Adrenal gland (tissue), 9 donors: ENCODE measurements at regions not wholly inside any gene's neighbourhood (a gene's known extent, or its start where the extent isn't known, plus 50 kb on each side); places are given as distances from the start of the nearest gene placed in this dataset.

Experiments
- DNase-seq, 7 donors: peaks; one replicate each; pipeline ENCODE4 v3.0.0-alpha.2; 2019 to 2020
- H3K27ac ChIP-seq, 5 donors: fragments of 200-600 bp; sonication (generic) in 4 of 5; 1 replicate in 3 of 5; 2 replicates in 2 of 5; pipeline versions ENCODE4 v1.5.1 to v1.8.0; 2016 to 2020; ENCODE audit warnings: mild to moderate bottlenecking in 1 of 5
- H3K27me3 ChIP-seq: fragments of 200-600 bp; 2 replicates; pipeline ENCODE4 v1.8.0; 2021
- H3K36me3 ChIP-seq, 2 donors: fragments of 200-600 bp; replicated peaks in 1 of 2; 1 replicate in 1 of 2; 2 replicates in 1 of 2; pipeline versions ENCODE4 v1.5.1 to v1.8.0; 2018 to 2022
- H3K4me1 ChIP-seq, 2 donors: fragments of 200-600 bp; replicated peaks in 1 of 2; 1 replicate in 1 of 2; 2 replicates in 1 of 2; pipeline versions ENCODE4 v1.5.1 to v1.8.0; 2018 to 2021
- H3K4me3 ChIP-seq, 4 donors: fragments of 200-600 bp; sonication (generic) in 3 of 4; one replicate each; pipeline ENCODE4 v1.5.1; 2016 to 2018
- H3K9me3 ChIP-seq, 3 donors: fragments of 200-600 bp; sonication (generic) in 1 of 3; replicated peaks in 1 of 3; 1 replicate in 2 of 3; 2 replicates in 1 of 3; pipeline versions ENCODE4 v1.5.1 to v1.8.0; 2016 to 2021
- CTCF ChIP-seq, 6 experiments: fragments of 450-650 bp in 4 of 6; fragments of 200-600 bp in 2 of 6; sonication (generic) in 1 of 6; IDR thresholded peaks; 1 replicate in 5 of 6; 2 replicates in 1 of 6; pipeline versions ENCODE4 v1.5.1 to v1.8.0; 2016 to 2021; ENCODE audit warnings: antibody characterized with exemption in 6 of 6, mild to moderate bottlenecking in 2 of 6, moderate library complexity in 1 of 6
- POLR2A ChIP-seq, 2 donors: fragments of 450-650 bp; IDR thresholded peaks; one replicate each; pipeline ENCODE4 v1.6.1; 2017; ENCODE audit warnings: antibody characterized with exemption in 2 of 2, mild to moderate bottlenecking in 2 of 2, moderate library complexity in 1 of 2
- WGBS, 4 donors: extraction: QIAGEN DNeasy Blood & Tissue Kit in 2 of 4; methylation state at CpG; one replicate each; pipeline versions ENCODE4 v1.1.5 to v1.1.7; 2013 to 2017; 5-methylcytosine and 5-hydroxymethylcytosine counted together
- intact Hi-C, 2 donors: fragments of 100-400 bp; cut with DNase I; formaldehyde crosslinking; loops; one replicate each; pipeline versions ENCODE4 v1.14.1 to v1.15.0; 2022 to 2023
- donor health status: healthy with polysubstance abuse.
- donor health status: Bipolar disorder and iron deficiency.
- donor health status: DM: yes; HTN: yes; CAD: no.
- donor health status: DM: no; HTN: no; CAD: no.
- donor health status: DM: no; HTN: no; CAD: no.

GRCh38 chr3:74353039-74353438, 261.4 kb downstream of the CNTN3 start:
- Histone ChIP-seq H3K27me3 (no peaks in the 10 kb centered on the region), H3K4me1 (no peaks in the 10 kb centered on the region), H3K36me3 (no peaks in the 10 kb centered on the region), H3K9me3 (no peaks in the 10 kb centered on the region), H3K4me3 (no peak overlapping the region), H3K27ac (no peak overlapping the region)
- no peak for DNase-seq
- intact Hi-C loops: no loop called here
- 36 to 71% (median 58%) methylated on average over 1 of the region's 1 CpG for WGBS, 4 donors
- no peak for TF ChIP-seq CTCF (IDR thresholded peaks at IDR 0.05)
- TF ChIP-seq POLR2A (IDR thresholded peaks at IDR 0.05): no peak

GRCh38 chr3:74352166-74352565, 262.3 kb downstream of the CNTN3 start:
- no peak for DNase-seq
- TF ChIP-seq POLR2A (IDR thresholded peaks at IDR 0.05) (no peak), CTCF (IDR thresholded peaks at IDR 0.05) (no peak)
- no peaks in the 10 kb centered on the region for H3K4me1 ChIP-seq
- no peaks in the 10 kb centered on the region for H3K9me3 ChIP-seq
- no peaks in the 10 kb centered on the region for H3K36me3 ChIP-seq
- H3K4me3 ChIP-seq: no peak overlapping the region
- H3K27me3 ChIP-seq: no peaks in the 10 kb centered on the region
- WGBS, 4 donors: 71 to 82% (median 76%) methylated on average over 1 of the region's 1 CpG
- no peak overlapping the region for H3K27ac ChIP-seq
- intact Hi-C loops: no loop called here

- Histone ChIP-seq H3K27me3 (no peaks in the 10 kb centered on the region), H3K27ac (no peak overlapping the region), H3K4me3 (no peak overlapping the region), H3K4me1 (no peaks in the 10 kb centered on the region), H3K9me3 (no peaks in the 10 kb centered on the region), H3K36me3 (no peaks in the 10 kb centered on the region)
- intact Hi-C loops: no loop called here
- no peak for TF ChIP-seq POLR2A (IDR thresholded peaks at IDR 0.05)
- TF ChIP-seq CTCF (IDR thresholded peaks at IDR 0.05): no peak
- 63 to 75% (median 66%) methylated on average over 5 of the region's 5 CpGs for WGBS, 4 donors
- DNase-seq: no peak
Observed at GRCh38 chr3:74351213-74351612, 263.2 kb downstream of the CNTN3 start.

- H3K4me3 ChIP-seq: no peak overlapping the region
- TF ChIP-seq POLR2A (IDR thresholded peaks at IDR 0.05) (no peak), CTCF (IDR thresholded peaks at IDR 0.05) (no peak)
Observed at GRCh38 chr3:74349015-74349414, 265.4 kb downstream of the CNTN3 start.

More at GRCh38 chr3:74349015-74349414, 265.4 kb downstream of the CNTN3 start:
- no peak for DNase-seq
- 64 to 80% (median 71%) methylated on average over 1 of the region's 1 CpG for WGBS, 4 donors
- Histone ChIP-seq H3K4me1 (no peaks in the 10 kb centered on the region), H3K27me3 (no peaks in the 10 kb centered on the region), H3K36me3 (no peaks in the 10 kb centered on the region), H3K9me3 (no peaks in the 10 kb centered on the region), H3K27ac (no peak overlapping the region)
- intact Hi-C loops: no loop called here
